ENCODE measurements at regions not wholly inside any gene's neighbourhood (a gene's known extent, or its start where the extent isn't known, plus 50 kb on each side); places are given as distances from the start of the nearest gene placed in this dataset.

GRCh38 chr2:216257089-216257488 is 115.2 kb downstream of the MARCHF4 start:
- Mint-ChIP-seq H3K4me1 (peaks cover 9% of the 10 kb centered on the region), H3K9me3 (no peaks in the 10 kb centered on the region), H3K36me3 (ENCODE audit: low read depth) (no peaks in the 10 kb centered on the region), H3K27ac (no peak overlapping the region), H3K4me3 (no peak overlapping the region), H3K27me3 (peaks cover 9% of the 10 kb centered on the region)
- POLR2A ChIA-PET: no interaction called here
- CTCF ChIA-PET: interaction anchor here (1.4 kb wide), 1 partner anchor 147 kb away, joined by 3 read pairs; no protein-coding TSS in a partner anchor
- no peak for DNase-seq
- no peak for ATAC-seq (ENCODE audit: low read depth)
- TF ChIP-seq, protein P1, sequence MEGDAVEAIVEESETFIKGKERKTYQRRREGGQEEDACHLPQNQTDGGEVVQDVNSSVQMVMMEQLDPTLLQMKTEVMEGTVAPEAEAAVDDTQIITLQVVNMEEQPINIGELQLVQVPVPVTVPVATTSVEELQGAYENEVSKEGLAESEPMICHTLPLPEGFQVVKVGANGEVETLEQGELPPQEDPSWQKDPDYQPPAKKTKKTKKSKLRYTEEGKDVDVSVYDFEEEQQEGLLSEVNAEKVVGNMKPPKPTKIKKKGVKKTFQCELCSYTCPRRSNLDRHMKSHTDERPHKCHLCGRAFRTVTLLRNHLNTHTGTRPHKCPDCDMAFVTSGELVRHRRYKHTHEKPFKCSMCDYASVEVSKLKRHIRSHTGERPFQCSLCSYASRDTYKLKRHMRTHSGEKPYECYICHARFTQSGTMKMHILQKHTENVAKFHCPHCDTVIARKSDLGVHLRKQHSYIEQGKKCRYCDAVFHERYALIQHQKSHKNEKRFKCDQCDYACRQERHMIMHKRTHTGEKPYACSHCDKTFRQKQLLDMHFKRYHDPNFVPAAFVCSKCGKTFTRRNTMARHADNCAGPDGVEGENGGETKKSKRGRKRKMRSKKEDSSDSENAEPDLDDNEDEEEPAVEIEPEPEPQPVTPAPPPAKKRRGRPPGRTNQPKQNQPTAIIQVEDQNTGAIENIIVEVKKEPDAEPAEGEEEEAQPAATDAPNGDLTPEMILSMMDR (IDR thresholded peaks at IDR 0.05): no peak
- intact Hi-C loops (cut with micrococcal nuclease): no loop called here
